T-cell (primary cell): ENCODE measurements at regions not wholly inside any gene's neighbourhood (a gene's known extent, or its start where the extent isn't known, plus 50 kb on each side); places are given as distances from the start of the nearest gene placed in this dataset.

Experiments
- ATAC-seq, 4 experiments: fragments of 200-7000 bp in 3 of 4; fragments of 150-1000 bp in 1 of 4; cut with Tn5 transposase; replicated peaks in 1 of 4; 1 replicate in 3 of 4; 2 replicates in 1 of 4; pipeline ENCODE4 v1.10.0; 2021; ENCODE audit warnings: moderate library complexity in 3 of 4, mild to moderate bottlenecking in 2 of 4, moderate number of reproducible peaks in 1 of 4
- CTCF ChIA-PET, 2 donors: fragments of 300-600 bp; sonication (Branson Sonifier 250); formaldehyde crosslinking; loops; one replicate each; lab custom pipeline; 2022; ENCODE audit warnings: antibody characterized with exemption in 2 of 2; lab: Charles Lee
- POLR2A ChIA-PET, 2 donors: fragments of 300-600 bp; sonication (Branson Sonifier 250); formaldehyde crosslinking; loops; one replicate each; lab custom pipeline; 2022; ENCODE audit warnings: antibody characterized with exemption in 2 of 2; lab: Charles Lee
- DNase-seq, 35 experiments: peaks; one replicate each; pipeline versions ENCODE4 v3.0.0 to v3.0.0-alpha.2; 2013 to 2023
- H3K27ac ChIP-seq: one replicate; pipeline ENCODE4 v1.5.1; 2013; ENCODE audit warnings: low read length
- H3K27me3 ChIP-seq, 2 experiments: replicated peaks in 1 of 2; 1 replicate in 1 of 2; 2 replicates in 1 of 2; pipeline versions ENCODE4 v1.6.1 to v1.7.0; 2013; ENCODE audit warnings: low read length in 1 of 2, mixed read lengths in 1 of 2; ENCODE audit not compliant: control insufficient read depth in 2 of 2, insufficient read depth in 2 of 2; ENCODE audit errors: extremely low read depth in 1 of 2
- H3K36me3 ChIP-seq, 2 donors: 1 replicate in 1 of 2; 2 replicates in 1 of 2; pipeline versions ENCODE4 v1.6.1 to v1.7.0; 2013; ENCODE audit warnings: low read length in 1 of 2; ENCODE audit not compliant: control insufficient read depth in 2 of 2, insufficient read depth in 1 of 2; ENCODE audit errors: extremely low read depth in 1 of 2
- H3K4me1 ChIP-seq, 2 experiments: 1 replicate in 1 of 2; 2 replicates in 1 of 2; pipeline versions ENCODE4 v1.6.1 to v1.7.0; 2013; ENCODE audit warnings: low read length in 2 of 2, mixed read lengths in 1 of 2; ENCODE audit not compliant: insufficient read depth in 2 of 2, control insufficient read depth in 1 of 2; ENCODE audit errors: extremely low read depth in 1 of 2
- H3K4me3 ChIP-seq, 2 donors: 1 replicate in 1 of 2; 2 replicates in 1 of 2; pipeline versions ENCODE4 v1.5.1 to v1.7.0; 2013; ENCODE audit warnings: mild to moderate bottlenecking in 2 of 2, low read length in 1 of 2, moderate library complexity in 1 of 2; ENCODE audit not compliant: control insufficient read depth in 1 of 2; ENCODE audit errors: extremely low read depth in 1 of 2
- H3K9me3 ChIP-seq: 2 replicates; pipeline ENCODE4 v1.7.0; 2013
- H3K27ac Mint-ChIP-seq, 2 donors: one replicate each; pipeline ENCODE4 v1.8.0; 2020 to 2021; ENCODE audit warnings: mild to moderate bottlenecking in 2 of 2, mixed read lengths in 2 of 2
- H3K27me3 Mint-ChIP-seq, 2 donors: one replicate each; pipeline ENCODE4 v1.8.0; 2021 to 2022; ENCODE audit warnings: mixed read lengths in 2 of 2
- H3K36me3 Mint-ChIP-seq: one replicate; pipeline ENCODE4 v1.8.0; 2021; ENCODE audit warnings: mixed read lengths
- H3K4me1 Mint-ChIP-seq, 3 donors: one replicate each; pipeline ENCODE4 v1.8.0; 2020 to 2022; ENCODE audit warnings: mixed read lengths in 3 of 3, mild to moderate bottlenecking in 1 of 3
- H3K4me3 Mint-ChIP-seq, 3 donors: one replicate each; pipeline ENCODE4 v1.8.0; 2020 to 2022; ENCODE audit warnings: mild to moderate bottlenecking in 3 of 3, mixed read lengths in 3 of 3, moderate library complexity in 3 of 3
- H3K9me3 Mint-ChIP-seq, 3 donors: one replicate each; pipeline ENCODE4 v1.8.0; 2020 to 2022; ENCODE audit warnings: mixed read lengths in 3 of 3
- WGBS: methylation state at CpG from one replicate; pipeline ENCODE4 v1.1.5; 2013; ENCODE audit warnings: missing lambda C conversion rate; ENCODE audit not compliant: insufficient coverage; 5-methylcytosine and 5-hydroxymethylcytosine counted together

- no peak for ATAC-seq
- WGBS, result no CpG with 5 or more reads among the region's 1 CpG
- Histone ChIP-seq H3K9me3 (no peaks in the 10 kb centered on the region), H3K36me3 (no peaks in the 10 kb centered on the region), H3K4me3 (no peak overlapping the region), H3K27me3 (no peaks in the 10 kb centered on the region), H3K4me1 (no peaks in the 10 kb centered on the region), H3K27ac (no peak overlapping the region)
- Mint-ChIP-seq H3K9me3 (peaks cover 8 to 17% (median 16%) of the 10 kb centered on the region in 3 donors), H3K4me1 (no peaks in the 10 kb centered on the region), H3K27me3 (no peaks in the 10 kb centered on the region), H3K36me3 (no peaks in the 10 kb centered on the region), H3K27ac (no peak overlapping the region), H3K4me3 (no peak overlapping the region)
- ChIA-PET POLR2A (no interaction called here), CTCF (no interaction called here)
- no peak for DNase-seq
These were observed 1943.3 kb downstream of the MAT2B start for GRCh38 chr5:165448753-165449152.

- ChIA-PET POLR2A (no interaction called here), CTCF (no interaction called here)
- no peak overlapping the region for H3K4me3 ChIP-seq
- no peaks in the 10 kb centered on the region for H3K4me1 ChIP-seq
- H3K27ac ChIP-seq, result no peak overlapping the region
- ATAC-seq, result no peak
- H3K4me3 Mint-ChIP-seq, result no peak overlapping the region
- no peaks in the 10 kb centered on the region for H3K27me3 ChIP-seq
- H3K27me3 Mint-ChIP-seq, result no peaks in the 10 kb centered on the region
- no peak overlapping the region for H3K27ac Mint-ChIP-seq
- no peaks in the 10 kb centered on the region for H3K36me3 ChIP-seq
- no CpG with 5 or more reads among the region's 5 CpGs for WGBS
- H3K36me3 Mint-ChIP-seq, result no peaks in the 10 kb centered on the region
- peaks cover 0 to 6% (median 0%) of the 10 kb centered on the region in 3 donors for H3K9me3 Mint-ChIP-seq
- H3K9me3 ChIP-seq, result no peaks in the 10 kb centered on the region
- DNase-seq, result no peak
- no peaks in the 10 kb centered on the region for H3K4me1 Mint-ChIP-seq
These were observed 1952.6 kb downstream of the MAT2B start for GRCh38 chr5:165457859-165458481.

- Histone ChIP-seq H3K27ac (no peak overlapping the region), H3K36me3 (no peaks in the 10 kb centered on the region), H3K4me1 (no peaks in the 10 kb centered on the region), H3K27me3 (no peaks in the 10 kb centered on the region), H3K9me3 (no peaks in the 10 kb centered on the region), H3K4me3 (no peak overlapping the region)
- Mint-ChIP-seq H3K4me3 (no peak overlapping the region), H3K27ac (no peak overlapping the region), H3K4me1 (no peaks in the 10 kb centered on the region), H3K9me3 (peaks cover 5 to 13% (median 7%) of the 10 kb centered on the region in 3 donors), H3K27me3 (no peaks in the 10 kb centered on the region), H3K36me3 (no peaks in the 10 kb centered on the region)
- ChIA-PET CTCF (no interaction called here), POLR2A (no interaction called here)
- DNase-seq, result no peak
- no peak for ATAC-seq
These were observed 1953.8 kb downstream of the MAT2B start for GRCh38 chr5:165459232-165459631.

- no peaks in the 10 kb centered on the region for H3K36me3 ChIP-seq
- Mint-ChIP-seq H3K9me3 (peaks cover 8 to 15% (median 13%) of the 10 kb centered on the region in 3 donors), H3K4me3 (no peak overlapping the region), H3K36me3 (no peaks in the 10 kb centered on the region), H3K27me3 (no peaks in the 10 kb centered on the region), H3K27ac (no peak overlapping the region), H3K4me1 (no peaks in the 10 kb centered on the region)
- POLR2A ChIA-PET, result no interaction called here
- H3K4me3 ChIP-seq, result no peak overlapping the region
- DNase-seq, result no peak
- no peak overlapping the region for H3K27ac ChIP-seq
- no peaks in the 10 kb centered on the region for H3K4me1 ChIP-seq
- WGBS, result no CpG with 5 or more reads among the region's 4 CpGs
- no peaks in the 10 kb centered on the region for H3K9me3 ChIP-seq
- no peak for ATAC-seq
- H3K27me3 ChIP-seq, result no peaks in the 10 kb centered on the region
- CTCF ChIA-PET, result no interaction called here
These were observed 1955.5 kb downstream of the MAT2B start for GRCh38 chr5:165460911-165461310.

GRCh38 chr5:165477546-165477945 lies 1972.1 kb downstream of the MAT2B start:
- ChIA-PET CTCF (no interaction called here), POLR2A (no interaction called here)
- no peaks in the 10 kb centered on the region for H3K4me1 Mint-ChIP-seq
- H3K9me3 ChIP-seq, result no peaks in the 10 kb centered on the region
- no peak overlapping the region for H3K4me3 Mint-ChIP-seq
- ATAC-seq (no peak), DNase-seq (no peak)
- H3K27ac Mint-ChIP-seq, result no peak overlapping the region
- H3K9me3 Mint-ChIP-seq, result peaks cover 0 to 20% (median 2%) of the 10 kb centered on the region in 3 donors
- 92% methylated on average over 2 of the region's 3 CpGs for WGBS
- H3K27me3 ChIP-seq, result no peaks in the 10 kb centered on the region
- no peaks in the 10 kb centered on the region for H3K27me3 Mint-ChIP-seq
- H3K4me3 ChIP-seq, result no peak overlapping the region
- H3K27ac ChIP-seq, result no peak overlapping the region
- H3K36me3 ChIP-seq, result no peaks in the 10 kb centered on the region
- H3K4me1 ChIP-seq, result no peaks in the 10 kb centered on the region
- no peaks in the 10 kb centered on the region for H3K36me3 Mint-ChIP-seq

GRCh38 chr5:165495829-165496380 lies 1990.5 kb downstream of the MAT2B start:
- no peaks in the 10 kb centered on the region for H3K36me3 ChIP-seq
- H3K9me3 ChIP-seq, result no peaks in the 10 kb centered on the region
- no peak overlapping the region for H3K27ac ChIP-seq
- Mint-ChIP-seq H3K9me3 (peaks cover 4 to 25% (median 5%) of the 10 kb centered on the region in 3 donors), H3K36me3 (no peaks in the 10 kb centered on the region), H3K27ac (no peak overlapping the region), H3K27me3 (no peaks in the 10 kb centered on the region), H3K4me1 (no peaks in the 10 kb centered on the region), H3K4me3 (no peak overlapping the region)
- H3K27me3 ChIP-seq, result no peaks in the 10 kb centered on the region
- DNase-seq (no peak), ATAC-seq (no peak)
- 88% methylated on average over 1 of the region's 5 CpGs for WGBS
- POLR2A ChIA-PET, result no interaction called here
- CTCF ChIA-PET, result no interaction called here
- no peaks in the 10 kb centered on the region for H3K4me1 ChIP-seq
- no peak overlapping the region for H3K4me3 ChIP-seq

- Mint-ChIP-seq H3K27me3 (no peaks in the 10 kb centered on the region), H3K4me3 (no peak overlapping the region), H3K4me1 (no peaks in the 10 kb centered on the region), H3K9me3 (peaks cover 0 to 27% (median 3%) of the 10 kb centered on the region in 3 donors), H3K36me3 (no peaks in the 10 kb centered on the region), H3K27ac (no peak overlapping the region)
- Histone ChIP-seq H3K36me3 (no peaks in the 10 kb centered on the region), H3K27me3 (no peaks in the 10 kb centered on the region), H3K4me3 (no peak overlapping the region), H3K4me1 (no peaks in the 10 kb centered on the region), H3K9me3 (no peaks in the 10 kb centered on the region), H3K27ac (no peak overlapping the region)
- WGBS, result 20% methylated on average over 1 of the region's 5 CpGs
- ATAC-seq (no peak), DNase-seq (no peak)
- ChIA-PET POLR2A (no interaction called here), CTCF (no interaction called here)
These were observed 1992.3 kb downstream of the MAT2B start for GRCh38 chr5:165497707-165498106.
